ENCODE measurements at regions not wholly inside any gene's neighbourhood (a gene's known extent, or its start where the extent isn't known, plus 50 kb on each side); places are given as distances from the start of the nearest gene placed in this dataset.
"Not testable (repeated sequence)": the region's sequence is repeated elsewhere in the genome, so short reads cannot be mapped to it uniquely, and the experiment has no call there.

DNA sequence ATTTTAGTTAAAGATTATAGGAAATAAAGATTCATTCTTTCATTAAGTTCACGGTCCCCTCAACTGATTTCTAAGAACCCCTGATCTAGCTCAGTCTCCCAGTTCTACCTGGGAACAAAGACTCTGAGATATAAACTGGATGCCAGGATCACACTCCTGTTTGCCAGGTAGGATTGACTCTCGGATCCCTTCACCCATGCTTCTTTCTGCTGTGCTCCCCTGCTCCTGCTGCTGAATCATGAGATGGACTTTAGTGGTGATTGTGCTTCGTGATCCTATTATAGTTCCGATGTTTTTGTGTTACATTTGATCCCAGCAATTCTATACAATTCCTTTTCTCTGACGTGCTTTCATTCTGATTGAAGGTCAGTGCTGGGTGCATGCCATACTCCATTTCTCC is 733.1 kb upstream of the TPTE start:
- ATAC-seq; H3K9me3 ChIP-seq; H3K4me3 ChIP-seq; H3K36me3 ChIP-seq; intact Hi-C loops (cut with DNase I); DNase-seq; H3K27me3 ChIP-seq; H3K27ac ChIP-seq; H3K4me1 ChIP-seq: not testable (repeated sequence)
- 22% methylated on average over 5 of the region's 5 CpGs for WGBS (ENCODE audit: insufficient coverage, low coverage, low lambda C conversion rate, missing lambda C conversion rate)

DNA sequence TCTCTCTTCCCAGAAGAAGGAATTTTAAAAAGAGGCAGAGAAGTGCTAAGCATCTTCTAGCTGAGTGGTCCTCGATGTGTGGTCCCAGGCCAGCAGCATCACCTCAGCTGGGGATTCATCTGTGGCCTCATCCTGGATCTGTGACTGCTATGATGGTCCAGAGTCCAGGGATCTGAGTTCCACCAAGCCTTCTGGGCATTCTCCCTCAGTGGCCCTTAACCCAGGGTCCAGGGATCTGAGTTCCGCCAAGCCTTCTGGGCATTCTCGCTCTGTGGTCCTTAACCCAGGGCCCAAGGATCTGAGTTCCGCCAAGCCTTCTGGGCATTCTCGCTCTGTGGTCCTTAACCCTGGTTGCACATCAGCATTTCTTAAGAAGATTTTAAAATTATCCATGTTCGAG is 731.0 kb upstream of the TPTE start:
- H3K9me3 ChIP-seq; intact Hi-C loops (cut with DNase I): not testable (repeated sequence)
- WGBS (ENCODE audit: insufficient coverage, low coverage, low lambda C conversion rate, missing lambda C conversion rate): 49% methylated on average over 6 of the region's 6 CpGs

DNA sequence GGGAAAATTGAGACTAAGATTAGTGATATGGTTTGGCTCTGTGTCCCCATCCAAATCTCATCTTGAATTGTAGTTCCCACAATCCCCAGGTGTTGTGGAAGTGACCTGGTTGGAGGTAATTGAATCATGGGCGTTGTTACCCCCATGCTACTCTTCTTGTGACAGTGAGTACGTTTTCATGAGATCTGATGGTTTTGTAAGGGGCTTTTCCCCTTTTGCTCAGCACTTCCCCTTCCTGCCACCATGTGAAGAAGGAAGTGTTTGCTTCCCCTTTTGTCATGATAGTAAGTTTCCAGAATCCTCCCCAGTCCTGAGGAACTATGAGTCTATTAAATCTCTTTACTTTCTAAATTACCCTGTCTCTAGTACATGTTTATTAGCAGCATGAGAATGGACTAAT is 729.9 kb upstream of the TPTE start:
- intact Hi-C loops (cut with DNase I); H3K27me3 ChIP-seq; H3K36me3 ChIP-seq; H3K4me3 ChIP-seq; H3K9me3 ChIP-seq; ATAC-seq; H3K27ac ChIP-seq; DNase-seq; H3K4me1 ChIP-seq: not testable (repeated sequence)
- 9% methylated on average over 2 of the region's 2 CpGs for WGBS (ENCODE audit: insufficient coverage, low coverage, low lambda C conversion rate, missing lambda C conversion rate)

More for the DNA sequence above, 731.0 kb upstream of the TPTE start:
- not testable (repeated sequence) for H3K4me1 ChIP-seq, DNase-seq, H3K27me3 ChIP-seq, H3K4me3 ChIP-seq, H3K27ac ChIP-seq, H3K36me3 ChIP-seq
- peak in 1 of 4 donors; percentile 22 for ATAC-seq

DNA sequence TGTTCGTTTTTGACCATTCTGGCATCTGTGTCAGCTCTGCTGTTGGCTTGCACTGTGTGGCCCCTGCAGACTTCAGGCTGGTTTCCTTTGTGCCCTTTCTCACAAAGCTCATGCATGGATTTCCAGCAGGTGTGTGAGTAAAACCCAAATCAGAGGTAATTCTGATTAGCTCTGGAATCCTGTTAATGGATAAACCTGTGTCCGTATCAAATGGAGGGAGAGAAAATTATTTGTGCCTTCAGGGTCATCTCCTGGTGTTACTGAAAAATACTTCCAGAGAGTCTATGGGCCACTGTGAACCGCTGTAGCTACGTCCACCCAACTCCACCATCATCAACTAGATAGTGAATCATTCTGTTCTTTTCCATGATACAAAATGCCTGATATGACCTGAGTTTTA is 726.1 kb upstream of the TPTE start:
- 25% methylated on average over 4 of the region's 4 CpGs for whole genome bisulfite sequencing (ENCODE audit: insufficient coverage, low coverage, low lambda C conversion rate, missing lambda C conversion rate)
- peak in 2 of 4 donors; percentile 14 to 19 for ATAC-seq
- H3K36me3 ChIP-seq; H3K27ac ChIP-seq; intact Hi-C loops (cut with DNase I); H3K9me3 ChIP-seq; DNase-seq; H3K27me3 ChIP-seq; H3K4me3 ChIP-seq; H3K4me1 ChIP-seq: not testable (repeated sequence)

DNA sequence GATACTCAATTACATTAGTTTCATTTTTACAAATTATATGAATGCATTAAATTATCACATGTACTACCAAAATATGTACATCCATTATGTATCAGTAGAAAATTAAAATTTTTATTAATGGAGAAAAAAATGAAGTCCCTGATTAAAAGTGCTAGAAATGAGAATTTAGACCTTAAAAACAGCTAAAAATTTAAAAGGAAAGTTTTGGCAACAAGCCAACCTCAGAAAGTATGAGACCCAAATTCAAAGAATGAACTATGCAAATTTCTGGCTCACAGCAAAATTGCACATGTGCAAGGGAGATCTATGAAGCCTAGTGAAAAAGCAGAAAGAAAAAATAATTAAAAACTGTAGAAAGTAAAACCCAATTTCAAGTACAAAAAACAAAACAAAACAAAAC is 725.1 kb upstream of the TPTE start:
- H3K9me3 ChIP-seq; intact Hi-C loops (cut with DNase I); H3K4me1 ChIP-seq; H3K36me3 ChIP-seq; ATAC-seq; H3K27ac ChIP-seq; DNase-seq; H3K27me3 ChIP-seq; H3K4me3 ChIP-seq: not testable (repeated sequence)

DNA sequence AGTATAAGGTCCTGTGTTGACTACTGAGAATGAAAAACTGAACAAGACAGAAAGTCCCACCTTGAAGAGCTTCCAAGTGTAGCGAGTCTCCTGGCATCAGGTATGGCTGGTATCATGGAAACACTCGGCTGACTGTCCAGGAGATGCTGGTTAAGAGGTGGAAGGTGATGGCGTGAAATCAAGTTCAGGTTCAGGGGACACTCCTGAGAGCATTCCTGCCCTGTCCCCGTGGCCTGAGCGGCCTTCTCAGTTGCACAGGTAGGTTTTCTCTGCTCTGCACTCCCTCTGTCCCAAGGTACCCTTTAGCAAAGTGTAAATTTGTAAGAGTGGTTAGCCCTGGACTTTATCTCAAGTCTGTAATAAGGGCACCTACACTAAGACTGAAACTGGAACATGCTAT is 713.7 kb upstream of the TPTE start:
- intact Hi-C loops (cut with DNase I); H3K36me3 ChIP-seq; DNase-seq; H3K4me3 ChIP-seq; H3K9me3 ChIP-seq; H3K4me1 ChIP-seq; H3K27me3 ChIP-seq; H3K27ac ChIP-seq: not testable (repeated sequence)
- WGBS (ENCODE audit: insufficient coverage, low coverage, low lambda C conversion rate, missing lambda C conversion rate): 29% methylated on average over 1 of the region's 5 CpGs
- ATAC-seq: peak in 1 of 4 donors; percentile 51

DNA sequence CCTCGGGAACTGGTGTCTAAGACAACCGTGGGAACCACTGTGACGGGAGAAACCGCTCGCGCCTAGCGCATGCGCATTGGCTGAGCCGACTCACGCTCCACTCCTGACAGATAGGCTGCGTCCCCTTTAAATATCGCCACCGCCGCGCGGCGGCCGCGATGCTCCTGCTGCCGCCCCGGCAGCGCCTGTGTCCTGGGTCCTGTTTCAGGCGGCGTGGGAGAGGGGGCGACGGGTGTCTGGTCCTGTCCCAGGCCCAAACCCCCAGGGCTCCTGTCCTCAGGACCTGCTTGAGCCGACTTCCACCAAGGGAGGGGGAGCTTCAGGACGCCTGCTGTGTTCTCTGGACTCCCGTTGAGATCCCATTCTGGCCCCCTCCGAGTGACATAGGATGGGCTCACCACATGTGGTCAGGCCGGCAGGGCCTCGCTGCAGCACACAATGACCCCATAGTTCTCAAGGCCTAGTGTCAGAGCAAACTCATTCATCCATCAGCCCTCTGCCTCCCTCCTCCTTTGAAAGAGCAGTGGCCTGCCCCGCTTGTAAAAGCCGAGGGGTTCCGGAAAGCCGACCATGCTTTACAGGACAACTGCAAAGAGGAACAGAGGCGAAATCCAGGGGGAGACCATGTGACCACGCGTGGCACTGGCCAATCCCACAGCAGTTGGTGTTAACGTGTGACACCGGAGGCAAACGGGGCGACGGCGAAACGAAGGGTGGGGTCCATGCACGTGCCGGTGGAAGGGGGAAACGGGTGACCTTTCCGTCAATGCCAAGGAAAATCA is 710.0 kb upstream of the TPTE start:
- not testable (repeated sequence) for DNase-seq

DNA sequence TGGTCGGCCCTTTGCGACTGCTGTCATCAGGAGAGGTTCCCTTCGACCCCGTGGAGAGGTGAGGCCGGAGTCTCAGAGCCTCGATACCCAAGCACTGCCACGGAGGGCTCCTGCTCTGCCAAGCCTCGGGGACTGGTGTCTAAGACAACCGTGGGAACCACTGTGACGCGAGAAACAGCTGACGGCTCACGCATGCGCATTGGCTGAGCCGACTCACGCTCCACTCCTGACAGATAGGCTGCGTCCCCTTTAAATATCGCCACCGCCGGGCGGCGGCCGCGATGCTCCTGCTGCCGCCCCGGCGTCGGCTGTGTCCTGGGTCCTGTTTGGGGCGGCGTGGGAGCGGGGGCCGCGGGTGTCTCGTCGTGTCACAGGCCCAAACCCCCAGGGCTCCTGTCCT is 708.9 kb upstream of the TPTE start:
- no CpG with 5 or more reads among the region's 35 CpGs for WGBS (ENCODE audit: insufficient coverage, low coverage, low lambda C conversion rate, missing lambda C conversion rate)
- intact Hi-C loops (cut with DNase I); ATAC-seq; H3K27ac ChIP-seq; H3K36me3 ChIP-seq; DNase-seq; H3K9me3 ChIP-seq; H3K4me1 ChIP-seq; H3K4me3 ChIP-seq; H3K27me3 ChIP-seq: not testable (repeated sequence)

More for the DNA sequence above, 710.0 kb upstream of the TPTE start:
- H3K27ac ChIP-seq; H3K9me3 ChIP-seq; ATAC-seq; H3K4me3 ChIP-seq; H3K27me3 ChIP-seq; H3K4me1 ChIP-seq; H3K36me3 ChIP-seq; intact Hi-C loops (cut with DNase I): not testable (repeated sequence)
- WGBS (ENCODE audit: insufficient coverage, low coverage, low lambda C conversion rate, missing lambda C conversion rate): 80% methylated on average over 9 of the region's 50 CpGs

DNA sequence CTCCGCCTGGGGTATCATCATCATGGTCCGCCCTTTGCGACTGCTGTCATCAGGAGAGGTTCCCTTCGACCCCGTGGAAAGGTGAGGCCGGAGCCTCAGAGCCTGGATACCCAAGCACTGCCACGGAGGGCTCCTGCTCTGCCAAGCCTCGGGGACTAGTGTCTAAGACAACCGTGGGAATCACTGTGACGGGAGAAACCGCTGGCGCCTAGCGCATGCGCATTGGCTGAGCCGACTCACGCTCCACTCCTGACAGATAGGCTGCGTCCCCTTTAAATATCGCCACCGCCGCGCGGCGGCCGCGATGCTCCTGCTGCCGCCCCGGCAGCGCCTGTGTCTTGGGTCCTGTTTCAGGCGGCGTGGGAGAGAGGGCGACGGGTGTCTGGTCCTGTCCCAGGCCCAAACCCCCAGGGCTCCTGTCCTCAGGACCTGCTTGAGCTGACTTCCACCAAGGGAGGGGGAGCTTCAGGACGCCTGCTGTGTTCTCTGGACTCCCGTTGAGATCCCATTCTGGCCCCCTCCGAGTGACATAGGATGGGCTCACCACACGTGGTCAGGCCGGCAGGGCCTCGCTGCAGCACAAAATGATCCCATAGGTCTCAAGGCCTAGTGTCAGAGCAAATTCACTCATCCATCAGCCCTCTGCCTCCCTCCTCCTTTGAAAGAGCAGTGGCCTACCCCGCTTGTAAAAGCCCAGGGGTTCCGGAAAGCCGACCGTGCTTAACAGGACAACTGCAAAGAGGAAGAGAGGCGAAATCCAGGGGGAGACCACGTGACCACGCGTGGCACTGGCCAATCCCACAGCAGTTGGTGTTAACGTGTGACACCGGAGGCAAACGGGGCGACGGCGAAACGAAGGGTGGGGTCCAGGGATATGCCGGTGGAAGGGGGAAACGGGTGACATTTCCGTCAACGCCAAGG is 707.2 kb upstream of the TPTE start:
- H3K27me3 ChIP-seq; H3K36me3 ChIP-seq; H3K4me3 ChIP-seq; DNase-seq; H3K9me3 ChIP-seq; ATAC-seq; H3K27ac ChIP-seq; H3K4me1 ChIP-seq; intact Hi-C loops (cut with DNase I): not testable (repeated sequence)
- WGBS (ENCODE audit: insufficient coverage, low coverage, low lambda C conversion rate, missing lambda C conversion rate): 20% methylated on average over 1 of the region's 57 CpGs

DNA sequence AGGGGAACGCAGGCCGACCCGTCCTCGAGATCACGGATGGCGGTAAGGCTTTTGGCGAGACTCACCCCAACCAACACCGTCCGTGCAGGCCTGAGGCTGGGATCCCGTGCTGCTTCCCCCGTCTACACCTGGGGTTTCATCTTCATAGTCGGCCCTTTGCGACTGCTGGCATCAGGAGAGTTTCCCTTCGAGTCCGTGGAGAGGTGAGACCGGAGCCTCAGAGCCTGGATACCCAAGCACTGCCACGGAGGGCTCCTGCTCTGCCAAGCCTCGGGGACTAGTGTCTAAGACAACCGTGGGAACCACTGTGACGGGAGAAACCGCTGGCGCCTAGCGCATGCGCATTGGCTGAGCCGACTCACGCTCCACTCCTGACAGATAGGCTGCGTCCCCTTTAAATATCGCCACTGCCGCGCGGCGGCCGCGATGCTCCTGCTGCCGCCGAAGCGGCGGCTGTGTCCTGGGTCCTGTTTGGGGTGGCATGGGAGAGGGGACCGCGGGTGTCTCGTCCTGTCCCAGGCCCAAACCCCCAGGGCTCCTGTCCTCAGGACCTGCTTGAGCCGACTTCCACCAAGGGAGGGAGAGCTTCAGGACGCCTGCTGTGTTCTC is 706.1 kb upstream of the TPTE start:
- H3K9me3 ChIP-seq; H3K4me3 ChIP-seq; H3K27me3 ChIP-seq; intact Hi-C loops (cut with DNase I); ATAC-seq; H3K36me3 ChIP-seq; H3K4me1 ChIP-seq; H3K27ac ChIP-seq; DNase-seq: not testable (repeated sequence)
- no CpG with 5 or more reads among the region's 43 CpGs for WGBS (ENCODE audit: insufficient coverage, low coverage, low lambda C conversion rate, missing lambda C conversion rate)

DNA sequence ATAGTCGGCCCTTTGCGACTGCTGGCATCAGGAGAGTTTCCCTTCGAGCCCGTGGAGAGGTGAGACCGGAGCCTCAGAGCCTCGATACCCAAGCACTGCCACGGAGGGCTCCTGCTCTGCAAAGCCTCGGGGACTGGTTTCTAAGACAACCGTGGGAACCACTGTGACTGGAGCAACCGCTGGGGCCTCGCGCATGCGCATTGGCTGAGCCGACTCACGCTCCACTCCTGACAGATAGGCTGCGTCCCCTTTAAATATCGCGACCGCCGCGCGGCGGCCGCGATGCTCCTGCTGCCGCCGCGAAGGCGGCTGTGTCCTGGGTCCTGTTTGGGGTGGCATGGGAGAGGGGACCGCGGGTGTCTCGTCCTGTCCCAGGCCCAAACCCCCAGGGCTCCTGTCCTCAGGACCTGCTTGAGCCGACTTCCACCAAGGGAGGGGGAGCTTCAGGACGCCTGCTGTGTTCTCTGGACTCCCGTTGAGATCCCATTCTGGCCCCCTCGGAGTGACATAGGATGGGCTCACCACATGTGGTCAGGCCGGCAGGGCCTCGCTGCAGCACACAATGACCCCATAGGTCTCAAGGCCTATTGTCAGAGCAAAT is 704.5 kb upstream of the TPTE start:
- intact Hi-C loops (cut with DNase I); H3K36me3 ChIP-seq; H3K27me3 ChIP-seq; ATAC-seq; H3K4me1 ChIP-seq; H3K4me3 ChIP-seq; H3K9me3 ChIP-seq; H3K27ac ChIP-seq: not testable (repeated sequence)
- no CpG with 5 or more reads among the region's 38 CpGs for WGBS (ENCODE audit: insufficient coverage, low coverage, low lambda C conversion rate, missing lambda C conversion rate)
- peak in 1 of 3 donors; percentile 59 for DNase-seq
